GM19351 (cell line): ENCODE measurements at regions not wholly inside any gene's neighbourhood (a gene's known extent, or its start where the extent isn't known, plus 50 kb on each side); places are given as distances from the start of the nearest gene placed in this dataset.

Source experiments
- ATAC-seq: cut with Tn5 transposase; IDR thresholded peaks from one replicate; pipeline ENCODE4 v1.9.1; 2021; ENCODE audit warnings: mild to moderate bottlenecking, moderate library complexity; ENCODE audit not compliant: unreplicated experiment

DNA sequence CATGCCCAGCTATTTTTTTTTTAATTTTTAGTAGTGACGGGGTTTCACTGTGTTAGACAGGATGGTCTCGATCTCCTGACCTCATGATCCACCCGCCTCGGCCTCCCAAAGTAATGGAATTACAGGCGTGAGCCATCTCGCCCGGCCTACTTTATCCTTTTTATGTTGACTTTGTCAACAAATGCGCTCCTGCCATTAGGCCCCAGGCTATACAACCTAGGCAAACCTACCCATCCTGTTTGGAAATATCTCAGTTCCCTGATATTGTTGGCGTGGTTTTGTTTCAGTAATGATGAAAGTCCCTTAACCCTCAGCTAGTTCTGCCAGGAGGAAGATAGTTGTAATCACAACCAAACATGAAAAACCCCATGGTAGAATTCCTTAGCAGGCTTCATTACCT, 249.4 kb upstream of the SOX11 start:
- ATAC-seq: no peak

DNA sequence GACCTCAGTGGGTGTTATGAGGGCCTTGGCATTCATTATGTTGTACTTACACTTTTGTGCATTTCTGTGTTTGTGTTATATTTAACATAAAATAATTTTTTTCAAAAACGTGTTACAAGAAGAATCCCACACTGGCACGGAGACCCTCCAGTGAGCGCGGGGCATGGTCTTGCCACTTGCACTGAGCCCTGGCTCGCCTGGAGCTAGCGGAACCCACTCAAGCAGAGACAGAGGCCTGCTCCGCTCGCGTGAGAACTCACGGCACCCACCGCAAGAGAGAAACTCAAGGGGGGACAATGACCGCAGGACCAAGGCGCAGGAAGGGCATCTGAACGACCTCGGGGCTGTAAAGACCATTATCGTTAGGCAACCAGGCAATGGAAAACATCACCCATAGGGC, 248.0 kb upstream of the SOX11 start:
- no peak for ATAC-seq

DNA sequence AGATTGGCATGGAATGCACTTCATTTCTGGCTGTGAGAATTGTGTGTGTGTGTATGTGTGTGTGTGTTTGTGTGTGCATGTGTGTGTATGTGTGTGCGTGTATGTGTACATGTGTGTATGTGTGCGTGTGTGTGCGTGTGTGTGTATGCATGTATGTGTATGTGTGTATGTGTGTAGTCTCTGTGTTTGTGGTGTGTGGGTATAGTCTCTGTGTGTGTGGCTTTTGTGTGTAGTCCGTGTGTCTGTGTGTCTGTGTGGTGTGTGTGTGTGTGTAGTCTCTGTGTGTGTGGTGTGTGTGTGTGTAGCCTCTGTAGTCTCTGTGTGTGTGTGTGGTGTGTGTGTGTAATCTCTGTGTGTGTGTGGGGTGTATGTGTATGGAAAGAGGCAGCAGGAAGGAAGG, 247.3 kb upstream of the SOX11 start:
- ATAC-seq: no peak

DNA sequence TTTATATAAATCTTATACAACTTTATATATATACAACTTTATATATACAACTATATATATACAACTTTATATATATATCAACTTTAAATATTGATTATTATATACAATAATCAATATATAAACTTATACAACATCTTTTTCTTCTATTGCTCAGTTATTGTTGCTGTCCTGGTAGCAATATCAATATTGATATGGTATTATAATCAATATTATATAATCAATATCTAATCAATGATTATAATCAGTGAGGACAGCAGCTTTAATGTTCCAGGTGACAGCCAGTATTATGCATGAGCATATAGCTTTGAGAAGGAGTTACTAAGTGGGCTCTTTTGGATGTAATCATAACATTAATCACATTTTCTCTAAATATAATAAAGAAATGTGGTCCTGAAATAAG, 242.3 kb upstream of the SOX11 start:
- no peak for ATAC-seq

DNA sequence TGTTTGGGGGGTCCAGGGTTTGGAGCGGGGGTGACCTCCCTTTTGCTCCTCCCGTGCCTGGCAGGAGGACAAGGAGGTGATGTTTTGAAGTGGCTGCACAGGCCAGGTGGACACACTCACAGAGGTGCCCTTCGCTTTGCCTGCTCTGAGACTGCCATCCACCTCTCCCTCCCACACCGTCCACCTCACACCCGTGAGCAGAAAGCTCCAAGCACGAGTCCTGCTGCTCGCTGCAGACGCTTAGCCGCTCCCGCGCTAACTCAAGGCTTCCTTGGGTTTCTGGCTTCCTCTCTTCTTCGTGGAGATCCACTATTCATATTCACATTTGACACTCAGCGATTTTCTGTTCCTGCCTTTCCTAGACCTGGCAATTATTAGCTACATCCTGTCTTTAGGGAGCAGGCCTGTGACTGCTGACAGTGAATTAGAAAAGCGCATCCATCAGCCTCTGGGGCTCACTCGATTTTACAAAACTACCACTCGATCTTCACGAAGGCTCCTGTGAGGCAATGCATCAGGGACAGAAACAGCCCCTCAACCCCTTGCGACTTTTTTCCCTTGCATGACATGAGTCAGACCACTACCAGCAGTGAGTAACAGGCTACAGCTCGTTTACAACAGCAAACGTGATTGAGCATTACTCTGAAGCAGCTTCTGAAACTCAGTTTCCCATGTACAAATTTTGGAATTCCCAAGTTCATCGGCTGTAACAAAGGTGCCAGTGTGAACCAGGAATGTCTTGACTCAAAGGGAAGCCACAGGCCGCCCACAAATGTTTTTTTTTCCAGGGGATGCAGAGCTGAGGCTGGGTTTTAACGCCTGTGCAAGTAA, 238.7 kb upstream of the SOX11 start:
- ATAC-seq: no peak

DNA sequence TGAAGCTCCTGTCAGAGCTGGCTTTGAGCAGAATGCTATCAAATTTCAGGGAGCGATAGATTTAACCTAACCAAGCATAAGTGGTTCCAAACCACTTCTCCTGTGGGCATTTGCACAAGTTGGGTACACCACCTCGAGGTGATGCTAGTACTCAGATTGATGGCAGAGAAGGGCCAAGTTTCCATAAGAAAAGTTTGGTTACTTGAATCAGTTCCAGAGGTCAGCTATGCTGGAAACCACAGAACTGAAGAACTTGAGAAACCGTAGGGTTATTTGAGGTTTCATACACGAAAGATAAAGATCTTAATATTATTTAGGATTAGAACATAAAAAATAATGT, 238.2 kb upstream of the SOX11 start:
- no peak for ATAC-seq

DNA sequence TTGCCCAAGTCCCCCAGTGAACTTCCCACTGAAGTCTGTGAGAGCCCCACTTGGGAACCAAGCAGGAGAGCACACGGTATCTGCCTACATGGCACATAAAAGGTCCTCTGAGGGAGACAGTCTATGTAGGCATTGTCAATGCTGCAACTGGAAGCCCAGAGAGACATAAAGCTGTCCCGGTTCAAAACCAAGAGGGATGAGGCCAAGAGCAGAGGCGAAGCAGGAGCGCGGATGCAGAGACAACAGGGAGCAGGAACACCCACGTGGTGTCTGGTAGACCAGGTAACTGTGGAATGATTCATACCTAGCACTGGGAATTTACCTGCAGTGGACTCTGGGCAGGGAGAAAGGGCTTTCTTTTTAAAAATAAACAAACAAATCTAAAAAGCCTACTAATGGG, 233.1 kb upstream of the SOX11 start:
- no peak for ATAC-seq

DNA sequence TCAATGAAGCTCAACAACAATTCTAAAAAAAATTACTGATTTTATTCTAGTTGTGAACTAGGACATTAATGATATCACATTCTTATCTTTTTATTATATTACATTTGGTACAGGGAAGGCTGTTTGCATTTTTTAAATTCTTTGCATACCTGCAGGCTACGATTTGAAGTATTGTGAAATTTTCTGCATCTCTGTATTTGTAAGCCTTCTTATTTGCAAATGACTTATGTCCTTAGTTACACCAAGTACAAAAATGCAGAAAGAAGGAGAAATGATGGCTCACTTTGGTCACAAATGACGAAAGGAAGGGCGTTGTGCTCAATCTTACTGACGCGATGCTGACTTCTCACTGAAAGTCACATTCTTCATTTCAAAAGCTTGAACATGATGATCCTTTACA, 227.5 kb upstream of the SOX11 start:
- no peak for ATAC-seq

DNA sequence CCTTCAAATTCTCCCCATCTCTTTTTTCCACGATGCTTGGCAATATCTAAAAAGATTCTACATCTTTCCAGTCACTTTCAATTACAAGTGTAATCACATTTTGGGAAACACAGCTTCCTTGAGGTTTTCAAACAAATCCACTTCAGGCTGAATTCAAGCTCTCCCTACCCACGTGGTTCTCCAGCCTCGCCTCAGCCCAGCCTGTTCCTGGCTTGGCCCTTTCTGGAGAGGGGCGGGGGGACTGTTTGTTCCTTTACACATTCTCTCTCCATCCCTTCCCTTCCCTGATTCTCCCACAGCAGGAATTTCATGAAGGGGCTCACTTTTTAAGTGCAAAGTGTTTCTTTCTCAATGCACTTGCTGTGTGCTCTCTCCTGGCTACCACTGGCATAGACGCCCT, 226.3 kb upstream of the SOX11 start:
- no peak for ATAC-seq

DNA sequence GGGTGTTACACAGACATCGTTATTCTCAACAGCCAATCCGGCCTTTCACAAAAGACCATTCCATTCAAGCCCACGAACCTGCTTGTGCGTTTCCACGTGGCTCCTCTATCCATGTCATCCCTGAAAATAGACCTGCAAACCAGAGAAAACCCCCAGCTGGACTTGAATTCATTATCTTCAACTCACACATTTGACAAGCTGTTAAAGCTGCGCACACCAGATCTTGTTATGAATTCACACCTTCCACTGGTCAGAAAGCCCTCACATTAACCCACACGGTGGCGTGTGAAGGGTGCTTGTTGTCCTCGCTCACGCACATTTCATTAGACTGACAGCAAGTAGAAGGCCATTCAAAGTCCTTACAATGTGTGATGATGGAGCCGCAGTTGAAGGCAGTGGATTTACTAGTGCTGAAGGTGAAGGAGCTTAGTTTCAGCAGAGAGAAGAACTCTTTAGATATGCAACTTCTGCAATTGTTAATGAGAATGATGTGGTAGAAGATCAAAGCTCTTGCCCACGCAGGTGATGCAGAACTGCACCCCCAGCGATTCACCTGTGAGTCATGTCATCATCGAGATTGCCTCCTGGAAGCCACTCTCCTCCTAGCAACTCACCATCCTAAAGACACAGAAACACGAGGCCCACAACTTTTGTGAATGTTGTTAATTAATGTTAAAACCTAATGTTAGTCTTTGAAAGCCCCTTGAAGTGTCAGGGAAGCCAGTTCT, 224.8 kb upstream of the SOX11 start:
- no peak for ATAC-seq

DNA sequence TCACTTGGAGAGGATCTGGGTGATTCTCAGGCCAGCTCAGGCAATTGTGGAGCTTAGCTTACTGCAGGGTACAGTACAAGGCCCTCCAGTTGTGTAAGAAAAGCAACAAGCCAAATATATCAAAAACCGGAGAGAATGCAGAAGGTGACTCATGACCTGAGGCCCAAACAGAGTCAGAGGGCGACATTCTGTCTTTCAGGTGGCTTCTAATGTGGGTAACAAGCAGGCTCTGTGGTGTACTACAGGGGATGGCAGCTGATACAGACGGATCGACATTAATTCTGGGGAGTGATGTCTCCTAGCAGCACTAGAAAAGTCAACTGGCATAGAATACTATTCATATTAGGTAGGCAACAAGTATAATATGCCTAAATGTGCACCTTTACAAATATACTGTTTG, 219.5 kb upstream of the SOX11 start:
- no peak for ATAC-seq

DNA sequence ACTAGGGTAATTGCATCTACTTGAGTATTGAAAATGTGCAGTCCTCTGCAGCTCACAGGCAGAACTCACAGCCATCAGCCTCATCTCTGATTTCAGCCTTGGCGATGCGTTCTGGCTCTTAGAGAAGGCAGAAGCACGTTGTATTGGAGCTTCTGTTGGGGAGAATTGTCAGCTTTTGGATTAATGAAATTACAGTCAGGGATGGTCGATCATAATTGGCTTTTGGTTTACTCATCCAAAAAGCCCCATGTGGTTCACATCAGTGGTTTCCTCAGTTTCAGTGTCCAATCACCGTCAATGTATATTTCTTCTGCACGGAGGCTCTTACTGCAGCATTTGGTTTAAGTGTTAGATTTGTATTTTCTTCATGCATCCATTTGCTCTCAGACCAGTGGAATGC, 218.5 kb upstream of the SOX11 start:
- no peak for ATAC-seq

DNA sequence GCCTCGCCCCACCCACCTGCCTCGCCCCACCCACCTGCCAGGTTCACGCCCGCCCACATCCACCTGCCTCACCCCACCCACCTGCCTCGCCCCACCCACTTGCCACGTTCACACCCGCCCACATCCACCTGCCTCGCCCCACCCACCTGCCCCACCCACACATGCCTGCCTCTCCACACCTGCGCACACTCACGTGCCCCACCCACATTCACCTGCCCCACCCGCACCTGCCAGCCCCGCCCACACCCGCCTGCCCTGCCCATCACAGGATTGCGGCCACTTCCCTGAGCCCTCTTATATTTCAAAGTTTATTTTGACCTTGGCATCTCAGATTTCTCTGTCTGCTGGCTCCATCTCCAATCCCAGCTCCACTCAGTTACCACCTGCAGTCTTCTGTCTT, 217.5 kb upstream of the SOX11 start:
- no peak for ATAC-seq

DNA sequence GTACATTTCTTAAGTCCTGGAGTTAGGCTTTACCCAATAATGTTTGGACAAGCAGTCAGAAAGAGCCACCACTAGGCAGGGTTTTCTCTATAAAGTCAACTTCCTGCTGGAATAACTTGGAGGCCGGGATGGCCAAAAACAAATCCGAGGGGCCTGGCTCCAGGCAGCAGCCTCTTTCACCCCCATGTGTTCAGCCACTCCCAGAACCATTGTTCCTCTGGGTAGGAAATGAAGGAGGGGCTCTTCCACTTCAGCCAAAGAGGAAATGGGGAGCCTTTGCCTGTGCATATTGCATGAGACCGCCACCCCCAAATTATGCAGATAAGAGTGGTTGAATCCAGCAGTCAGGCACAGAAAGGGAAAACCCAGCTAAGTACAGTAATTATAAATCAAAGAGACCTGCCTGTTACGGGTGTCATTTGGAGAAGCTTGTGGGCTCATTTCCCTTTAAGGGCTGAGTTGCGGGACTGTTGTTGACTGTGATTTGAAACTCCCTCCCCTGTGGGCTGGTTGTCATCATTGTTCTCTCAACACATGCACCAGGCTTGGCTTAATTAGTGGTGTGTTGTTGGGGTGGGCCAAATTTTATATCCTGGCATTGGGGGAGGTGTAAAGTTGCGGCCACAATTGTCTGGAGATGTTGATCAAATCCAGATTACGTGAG, 212.8 kb upstream of the SOX11 start:
- ATAC-seq: no peak

DNA sequence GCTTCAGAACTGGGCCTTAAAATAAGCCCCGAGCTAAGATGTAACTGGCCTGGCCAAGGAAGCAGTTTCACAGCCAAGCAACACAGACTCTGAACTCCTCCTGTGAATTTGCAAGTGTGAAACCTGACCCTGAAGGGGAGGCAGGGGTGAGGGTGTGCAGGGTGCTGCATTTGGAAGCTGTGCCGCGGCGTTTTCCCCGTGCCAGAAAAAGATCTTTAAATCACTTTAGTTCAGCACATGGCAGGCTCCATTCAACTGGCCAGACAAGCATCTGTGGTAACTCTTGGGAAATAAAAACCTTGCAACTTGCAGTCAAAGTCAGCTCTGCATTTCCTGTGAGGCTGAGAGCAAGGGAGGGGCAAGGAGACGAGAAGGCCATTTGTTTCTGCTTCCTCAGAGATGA, 209.3 kb upstream of the SOX11 start:
- no peak for ATAC-seq

DNA sequence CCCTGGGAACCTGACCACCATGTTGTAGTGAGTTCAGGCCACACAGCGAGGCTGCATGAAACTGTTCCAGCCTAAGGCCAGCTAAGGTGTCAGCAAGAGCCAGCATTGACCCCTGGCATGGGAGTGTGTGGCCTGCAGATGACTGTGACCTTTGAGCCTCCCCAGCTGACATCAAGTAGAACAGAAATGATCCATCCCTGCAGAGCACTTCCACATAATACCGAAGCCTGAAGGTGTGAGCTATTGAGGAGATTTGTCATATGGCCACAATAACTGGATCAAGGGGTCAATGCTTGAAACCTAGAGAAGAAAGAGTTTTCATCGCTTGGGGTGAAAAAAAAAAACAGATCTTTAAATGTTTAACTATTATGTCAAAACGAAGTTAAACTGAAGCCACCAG, 207.3 kb upstream of the SOX11 start:
- no peak for ATAC-seq

DNA sequence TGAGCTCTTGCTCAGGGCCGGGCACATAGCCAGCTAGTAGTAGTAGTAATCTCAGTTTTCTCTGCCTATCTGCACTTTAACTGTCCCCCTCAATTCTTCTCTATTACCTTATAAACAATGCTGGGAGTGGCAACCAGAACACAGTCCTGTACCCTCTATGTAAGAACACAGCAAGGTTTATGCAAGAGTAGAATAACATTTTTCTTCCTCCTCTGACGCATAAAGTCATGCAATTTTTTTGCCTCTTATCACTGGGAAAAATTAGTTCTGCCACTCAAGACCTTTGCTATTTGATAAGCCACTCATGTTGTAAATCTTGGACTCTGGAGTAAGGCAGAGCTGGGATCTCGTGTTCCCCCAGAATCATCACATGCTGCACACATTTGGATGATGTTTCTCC, 200.7 kb upstream of the SOX11 start:
- ATAC-seq: no peak

DNA sequence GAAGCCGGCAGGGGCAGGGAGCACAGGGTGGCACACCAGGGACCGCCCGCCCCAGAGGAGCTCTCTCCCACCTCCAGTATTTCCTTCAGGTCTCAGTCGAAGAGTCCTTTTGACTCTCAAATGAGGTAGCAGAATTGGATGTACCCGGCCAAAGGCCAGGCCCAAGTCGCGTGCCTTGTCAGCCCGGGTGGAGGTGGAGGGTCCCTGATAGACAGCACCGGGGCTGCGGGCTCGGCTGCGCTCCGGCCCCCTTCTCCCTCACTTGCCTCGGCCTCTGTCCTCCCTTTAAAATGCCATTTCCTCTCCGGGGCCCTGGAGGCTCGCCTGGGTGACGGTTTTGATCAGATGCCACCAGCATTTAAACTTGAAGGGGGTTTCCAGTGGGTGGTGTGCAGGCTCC, 198.9 kb upstream of the SOX11 start:
- no peak for ATAC-seq

DNA sequence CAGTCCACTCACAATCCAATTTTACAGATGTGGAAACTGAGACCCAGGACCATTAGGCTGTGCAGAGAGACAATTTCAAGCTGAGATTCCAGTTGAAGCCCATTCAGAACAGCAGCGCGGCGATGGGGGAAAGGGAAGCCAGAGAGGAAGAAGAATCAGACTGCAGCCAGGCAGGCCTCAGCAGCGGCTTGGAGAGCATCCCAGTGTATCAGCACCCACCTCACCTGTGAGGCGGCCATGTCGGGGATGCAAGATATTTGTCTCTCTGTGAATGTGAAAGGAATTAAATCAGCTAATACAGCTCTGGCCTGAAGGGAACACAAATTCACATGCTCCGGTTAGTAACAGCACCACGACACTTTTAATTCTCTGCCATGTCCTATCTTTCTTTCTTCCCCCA, 198.0 kb upstream of the SOX11 start:
- ATAC-seq: no peak

DNA sequence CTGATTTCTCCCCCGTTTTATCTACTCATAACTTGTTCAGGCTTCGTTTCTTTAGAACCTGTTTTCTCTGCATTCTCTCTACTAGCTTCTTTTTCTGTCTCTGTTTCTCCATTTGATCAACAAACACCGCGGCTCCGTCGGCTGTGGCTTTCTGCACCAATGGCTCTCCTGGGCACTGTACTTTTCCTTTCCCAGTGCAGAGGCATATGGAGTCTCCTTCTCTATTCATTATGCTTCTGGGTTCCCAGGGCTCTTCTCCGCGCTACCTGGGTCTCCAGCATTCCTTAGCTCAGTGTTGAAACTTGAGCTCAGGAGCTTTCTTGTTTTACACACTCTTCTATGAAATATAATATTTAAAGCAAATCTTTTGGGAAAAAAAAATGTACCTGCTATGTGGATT, 196.6 kb upstream of the SOX11 start:
- no peak for ATAC-seq

DNA sequence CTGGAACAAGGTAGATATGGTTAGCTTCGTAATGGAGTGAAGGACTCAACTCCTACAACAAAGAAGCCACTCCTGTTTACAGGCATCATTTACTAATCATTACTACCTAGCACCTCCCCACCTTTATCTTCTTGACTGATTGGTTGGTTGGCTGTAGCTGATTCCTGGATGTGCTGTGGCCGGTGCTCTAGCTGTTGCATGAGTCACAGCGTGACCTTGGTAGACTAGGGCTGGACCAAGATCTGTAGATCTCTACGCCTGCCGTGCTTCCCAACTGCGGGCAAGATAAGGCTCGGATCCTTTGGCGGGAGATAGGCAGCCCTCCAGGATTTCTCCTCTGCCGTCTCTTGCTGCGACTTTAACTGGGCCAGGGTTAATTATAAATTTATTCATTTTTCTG, 194.3 kb upstream of the SOX11 start:
- ATAC-seq: no peak

DNA sequence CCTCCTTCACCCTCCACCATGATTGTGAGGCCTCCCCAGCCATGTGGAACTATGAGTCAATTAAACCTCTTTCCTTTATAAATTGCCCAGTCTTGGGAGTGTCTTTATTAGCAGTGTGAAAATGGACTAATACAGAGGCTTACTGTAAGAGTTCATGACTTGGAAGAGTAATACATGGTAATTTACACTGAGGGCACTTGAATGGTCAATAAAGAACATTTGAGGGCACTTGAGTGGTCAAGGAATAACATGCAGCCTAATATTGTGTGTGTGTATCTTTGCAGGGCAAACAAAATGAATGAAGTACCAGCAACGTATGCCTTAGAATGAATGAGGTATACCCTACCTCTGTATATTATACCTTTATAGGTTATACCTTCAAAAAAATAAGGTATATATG, 190.4 kb upstream of the SOX11 start:
- ATAC-seq: no peak
